ENCODE measurements at regions not wholly inside any gene's neighbourhood (a gene's known extent, or its start where the extent isn't known, plus 50 kb on each side); places are given as distances from the start of the nearest gene placed in this dataset.

DNA sequence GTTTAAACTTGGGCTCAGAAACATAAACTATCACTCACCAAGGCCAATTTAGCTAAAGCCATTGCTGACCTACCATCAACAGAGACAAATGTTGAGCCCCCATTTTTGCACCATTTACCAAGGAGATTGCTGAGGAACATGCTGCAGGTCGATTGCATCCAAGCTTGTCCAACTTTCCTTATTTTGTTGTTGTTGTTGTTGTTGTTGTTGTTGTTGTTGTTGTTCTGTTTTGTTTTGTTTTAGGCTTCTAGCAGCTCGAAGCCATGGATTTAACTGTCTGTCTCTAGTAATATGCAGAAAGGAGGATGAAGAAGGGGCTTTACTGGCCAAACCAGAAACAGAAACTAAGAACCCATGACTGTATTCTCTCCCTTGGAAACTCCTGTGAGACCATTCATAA, 571.5 kb downstream of the IRS1 start:
- no peak for TF ChIP-seq EZH2 (IDR thresholded peaks at IDR 0.05; ENCODE audit: low read length, missing control alignments)
- TF ChIP-seq, protein P1, sequence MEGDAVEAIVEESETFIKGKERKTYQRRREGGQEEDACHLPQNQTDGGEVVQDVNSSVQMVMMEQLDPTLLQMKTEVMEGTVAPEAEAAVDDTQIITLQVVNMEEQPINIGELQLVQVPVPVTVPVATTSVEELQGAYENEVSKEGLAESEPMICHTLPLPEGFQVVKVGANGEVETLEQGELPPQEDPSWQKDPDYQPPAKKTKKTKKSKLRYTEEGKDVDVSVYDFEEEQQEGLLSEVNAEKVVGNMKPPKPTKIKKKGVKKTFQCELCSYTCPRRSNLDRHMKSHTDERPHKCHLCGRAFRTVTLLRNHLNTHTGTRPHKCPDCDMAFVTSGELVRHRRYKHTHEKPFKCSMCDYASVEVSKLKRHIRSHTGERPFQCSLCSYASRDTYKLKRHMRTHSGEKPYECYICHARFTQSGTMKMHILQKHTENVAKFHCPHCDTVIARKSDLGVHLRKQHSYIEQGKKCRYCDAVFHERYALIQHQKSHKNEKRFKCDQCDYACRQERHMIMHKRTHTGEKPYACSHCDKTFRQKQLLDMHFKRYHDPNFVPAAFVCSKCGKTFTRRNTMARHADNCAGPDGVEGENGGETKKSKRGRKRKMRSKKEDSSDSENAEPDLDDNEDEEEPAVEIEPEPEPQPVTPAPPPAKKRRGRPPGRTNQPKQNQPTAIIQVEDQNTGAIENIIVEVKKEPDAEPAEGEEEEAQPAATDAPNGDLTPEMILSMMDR (conservative IDR thresholded peaks at IDR 0.05 in 1 of 2, IDR thresholded peaks at IDR 0.05 in 1 of 2; ENCODE audit: low read depth in 1 of 2, low read length in 2 of 2), result no peak
- DNase-seq (ENCODE audit: low read depth in 2 of 2), result no peak

DNA sequence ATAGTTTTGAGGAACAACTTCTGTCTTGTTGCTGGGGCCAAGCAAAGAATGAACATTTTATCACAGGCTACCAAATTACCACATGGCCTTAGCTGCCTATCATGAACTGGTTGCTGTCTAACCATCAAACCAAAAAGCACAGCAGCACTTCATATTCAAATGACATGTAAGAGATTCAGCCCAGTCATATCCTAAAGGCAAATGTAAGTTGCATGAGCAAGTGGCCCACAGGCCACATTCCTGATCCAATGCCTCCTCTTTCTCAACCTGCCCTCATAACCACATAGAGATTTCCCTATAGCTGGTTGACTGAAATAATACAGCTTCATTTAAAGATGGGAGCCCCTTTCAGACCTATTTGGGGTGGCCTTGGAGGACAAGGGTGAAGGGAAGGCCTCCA, 572.3 kb downstream of the IRS1 start:
- no peak for TF ChIP-seq EZH2 (IDR thresholded peaks at IDR 0.05; ENCODE audit: low read length, missing control alignments)
- TF ChIP-seq, protein P1 (conservative IDR thresholded peaks at IDR 0.05 in 1 of 2, IDR thresholded peaks at IDR 0.05 in 1 of 2; ENCODE audit: low read depth in 1 of 2, low read length in 2 of 2), result no peak
- no peaks in the 10 kb centered on the region for H3K27me3 ChIP-seq (ENCODE audit: control insufficient read depth, insufficient read depth, low read length)
- DNase-seq (ENCODE audit: low read depth in 2 of 2), result no peak

More for the DNA sequence above, 571.5 kb downstream of the IRS1 start:
- Histone ChIP-seq H3K36me3 (ENCODE audit: control insufficient read depth, insufficient read depth, low read length) (no peaks in the 10 kb centered on the region), H2AFZ (ENCODE audit: low read length) (no peak overlapping the region), H3K4me3 (replicated peaks in 1 of 4; ENCODE audit: control extremely low read depth in 1 of 4, insufficient read depth in 1 of 4, low read depth in 3 of 4, low read length in 4 of 4) (no peak overlapping the region), H3K9ac (ENCODE audit: insufficient read depth, low read length) (no peak overlapping the region), H3K4me2 (ENCODE audit: extremely low read depth, insufficient read depth, low read length) (no peak overlapping the region), H4K20me1 (ENCODE audit: control insufficient read depth, extremely low read depth, insufficient read depth, low read length) (no peaks in the 10 kb centered on the region), H3K79me2 (ENCODE audit: control insufficient read depth, insufficient read depth, low read length) (no peaks in the 10 kb centered on the region), H3K27ac (ENCODE audit: insufficient read depth, low read length) (no peak overlapping the region), H3K4me1 (ENCODE audit: control insufficient read depth, extremely low read depth, insufficient read depth, low read length) (no peaks in the 10 kb centered on the region), H3K27me3 (ENCODE audit: control insufficient read depth, insufficient read depth, low read length) (no peaks in the 10 kb centered on the region), H3K9me3 (ENCODE audit: control insufficient read depth, insufficient read depth, low read depth, low read length) (no peaks in the 10 kb centered on the region)

DNA sequence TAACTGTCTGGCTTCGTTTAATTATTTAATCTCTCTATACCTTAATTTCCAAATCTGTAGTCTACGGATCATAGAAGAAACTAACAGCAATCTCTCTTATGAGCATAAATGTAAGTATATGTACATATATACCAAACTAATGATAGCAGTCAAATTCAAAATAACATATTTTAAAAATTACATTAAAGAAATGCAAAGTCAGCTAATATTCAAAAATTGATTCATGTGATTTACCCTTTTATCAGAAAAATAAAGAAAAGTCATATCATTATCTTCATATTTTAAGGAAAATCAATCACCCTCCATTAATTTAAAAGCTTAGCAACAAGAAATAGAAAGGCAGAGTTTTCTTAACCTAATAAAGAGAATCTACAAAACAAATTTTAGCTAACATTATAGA, 575.9 kb downstream of the IRS1 start:
- TF ChIP-seq, protein P1 (conservative IDR thresholded peaks at IDR 0.05 in 1 of 2, IDR thresholded peaks at IDR 0.05 in 1 of 2; ENCODE audit: low read depth in 1 of 2, low read length in 2 of 2), result no peak
- TF ChIP-seq EZH2 (IDR thresholded peaks at IDR 0.05; ENCODE audit: low read length, missing control alignments), result no peak

More for the DNA sequence above, 572.3 kb downstream of the IRS1 start:
- Histone ChIP-seq H3K36me3 (ENCODE audit: control insufficient read depth, insufficient read depth, low read length) (no peaks in the 10 kb centered on the region), H3K27ac (ENCODE audit: insufficient read depth, low read length) (no peak overlapping the region), H3K79me2 (ENCODE audit: control insufficient read depth, insufficient read depth, low read length) (no peaks in the 10 kb centered on the region), H3K9ac (ENCODE audit: insufficient read depth, low read length) (no peak overlapping the region), H2AFZ (ENCODE audit: low read length) (no peak overlapping the region), H4K20me1 (ENCODE audit: control insufficient read depth, extremely low read depth, insufficient read depth, low read length) (no peaks in the 10 kb centered on the region), H3K4me3 (replicated peaks in 1 of 4; ENCODE audit: control extremely low read depth in 1 of 4, insufficient read depth in 1 of 4, low read depth in 3 of 4, low read length in 4 of 4) (no peak overlapping the region), H3K9me3 (ENCODE audit: control insufficient read depth, insufficient read depth, low read depth, low read length) (no peaks in the 10 kb centered on the region), H3K4me1 (ENCODE audit: control insufficient read depth, extremely low read depth, insufficient read depth, low read length) (no peaks in the 10 kb centered on the region), H3K4me2 (ENCODE audit: extremely low read depth, insufficient read depth, low read length) (no peak overlapping the region)

More for the DNA sequence above, 575.9 kb downstream of the IRS1 start:
- Histone ChIP-seq H3K4me3 (replicated peaks in 1 of 4; ENCODE audit: control extremely low read depth in 1 of 4, insufficient read depth in 1 of 4, low read depth in 3 of 4, low read length in 4 of 4) (no peak overlapping the region), H2AFZ (ENCODE audit: low read length) (no peak overlapping the region), H3K27ac (ENCODE audit: insufficient read depth, low read length) (no peak overlapping the region), H3K36me3 (ENCODE audit: control insufficient read depth, insufficient read depth, low read length) (no peaks in the 10 kb centered on the region), H3K79me2 (ENCODE audit: control insufficient read depth, insufficient read depth, low read length) (no peaks in the 10 kb centered on the region), H3K9me3 (ENCODE audit: control insufficient read depth, insufficient read depth, low read depth, low read length) (no peaks in the 10 kb centered on the region), H3K9ac (ENCODE audit: insufficient read depth, low read length) (no peak overlapping the region), H3K4me1 (ENCODE audit: control insufficient read depth, extremely low read depth, insufficient read depth, low read length) (no peaks in the 10 kb centered on the region), H4K20me1 (ENCODE audit: control insufficient read depth, extremely low read depth, insufficient read depth, low read length) (no peaks in the 10 kb centered on the region), H3K4me2 (ENCODE audit: extremely low read depth, insufficient read depth, low read length) (no peak overlapping the region), H3K27me3 (ENCODE audit: control insufficient read depth, insufficient read depth, low read length) (no peaks in the 10 kb centered on the region)
- DNase-seq (ENCODE audit: low read depth in 2 of 2), result no peak
